Suppressor macrophage treated with lipopolysaccharide for 4 hours (primary cell): ENCODE measurements at regions not wholly inside any gene's neighbourhood (a gene's known extent, or its start where the extent isn't known, plus 50 kb on each side); places are given as distances from the start of the nearest gene placed in this dataset.

Experiments used
- DNase-seq: peaks from one replicate; pipeline ENCODE4 v3.0.0-alpha.2; 2020

DNA sequence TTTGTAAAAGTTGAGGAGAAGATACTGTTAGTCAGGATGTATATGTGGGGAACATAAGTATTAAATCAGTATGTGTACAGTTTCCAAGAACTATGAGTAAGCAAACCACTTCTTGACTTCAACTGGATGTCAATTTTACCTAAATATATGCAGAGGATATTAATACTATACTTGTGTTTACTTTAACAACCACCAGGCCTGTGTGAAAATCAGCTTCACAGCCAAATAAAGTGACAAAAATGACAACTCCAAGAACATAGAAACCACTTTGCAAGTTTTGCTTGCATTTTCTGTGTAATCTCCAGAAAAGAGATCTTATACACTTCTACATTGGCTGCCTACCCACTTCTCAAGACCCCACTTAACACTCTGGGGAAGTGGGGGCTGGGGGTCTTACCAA, 293.3 kb upstream of the RORA start:
- no peak for DNase-seq

- no peak for DNase-seq
These were observed 292.9 kb upstream of the RORA start for GRCh38 chr15:61521953-61522352.

GRCh38 chr15:61519296-61519695, 290.2 kb upstream of the RORA start:
- DNase-seq, result no peak

DNA sequence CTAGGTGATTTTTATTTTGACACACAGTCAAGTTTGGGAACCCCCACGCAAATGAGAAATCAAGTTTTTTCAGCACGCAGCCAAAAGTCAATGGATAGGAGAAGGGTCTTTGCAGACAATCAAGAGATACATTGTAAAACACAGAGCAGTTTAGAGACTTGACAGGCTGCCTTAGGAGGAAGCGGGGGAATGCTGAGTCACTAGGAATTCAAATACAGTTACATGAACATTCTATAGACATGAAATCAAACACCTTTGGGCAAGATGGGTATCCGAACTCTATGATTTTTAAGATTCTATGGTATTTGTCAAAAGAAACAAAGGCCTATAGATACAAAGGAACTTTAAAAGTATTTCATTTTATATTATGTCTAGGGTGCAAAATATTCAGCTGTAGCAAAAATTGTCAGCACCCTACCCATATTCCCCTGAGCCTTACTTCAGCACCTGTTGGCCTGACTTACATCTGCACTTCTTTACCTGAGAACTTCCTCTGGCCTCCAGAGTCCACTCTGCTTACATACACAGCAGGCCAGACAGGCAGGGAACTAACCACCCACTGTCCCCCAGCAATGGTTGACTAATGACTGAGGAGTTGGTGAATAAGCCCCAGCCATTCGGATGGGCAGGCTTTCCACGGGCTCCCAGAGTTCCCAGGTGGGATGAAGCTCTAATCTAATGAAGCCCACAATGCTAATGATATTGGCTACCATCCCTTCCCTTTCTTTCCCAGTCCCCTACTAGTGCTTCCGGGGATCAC, 289.3 kb upstream of the RORA start:
- DNase-seq, result no peak

GRCh38 chr15:61517776-61518175, 288.7 kb upstream of the RORA start:
- DNase-seq, result no peak

- DNase-seq, result no peak
These were observed 288.2 kb upstream of the RORA start for GRCh38 chr15:61517335-61517734.

- no peak for DNase-seq
These were observed 282.7 kb upstream of the RORA start for GRCh38 chr15:61511756-61512155.

GRCh38 chr15:61511089-61511488, 282.0 kb upstream of the RORA start:
- no peak for DNase-seq

DNA sequence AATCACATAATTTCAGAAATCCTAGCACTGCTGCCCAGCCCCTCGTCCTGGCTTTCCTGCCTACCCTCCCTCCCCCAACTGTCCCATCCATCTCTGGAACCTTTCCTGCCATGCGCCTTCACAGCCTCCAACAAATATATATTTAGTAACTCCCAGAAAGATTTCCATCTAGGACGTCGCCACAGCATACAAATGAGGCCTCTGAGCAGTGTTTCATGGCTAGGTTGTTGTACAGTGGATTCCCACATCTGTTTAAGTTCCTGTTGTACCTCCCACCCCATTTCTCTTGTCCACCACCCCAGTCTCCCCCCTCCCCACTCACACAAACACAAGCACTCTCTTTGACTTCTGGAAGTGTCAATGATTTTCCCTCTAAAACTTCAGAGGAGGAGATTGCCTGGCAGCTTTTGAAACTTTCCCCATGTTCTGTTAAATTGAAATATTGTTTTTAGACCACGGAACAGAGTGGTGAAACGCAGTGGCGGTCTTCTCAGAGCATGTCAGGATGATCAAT, 280.3 kb upstream of the RORA start:
- no peak for DNase-seq

DNA sequence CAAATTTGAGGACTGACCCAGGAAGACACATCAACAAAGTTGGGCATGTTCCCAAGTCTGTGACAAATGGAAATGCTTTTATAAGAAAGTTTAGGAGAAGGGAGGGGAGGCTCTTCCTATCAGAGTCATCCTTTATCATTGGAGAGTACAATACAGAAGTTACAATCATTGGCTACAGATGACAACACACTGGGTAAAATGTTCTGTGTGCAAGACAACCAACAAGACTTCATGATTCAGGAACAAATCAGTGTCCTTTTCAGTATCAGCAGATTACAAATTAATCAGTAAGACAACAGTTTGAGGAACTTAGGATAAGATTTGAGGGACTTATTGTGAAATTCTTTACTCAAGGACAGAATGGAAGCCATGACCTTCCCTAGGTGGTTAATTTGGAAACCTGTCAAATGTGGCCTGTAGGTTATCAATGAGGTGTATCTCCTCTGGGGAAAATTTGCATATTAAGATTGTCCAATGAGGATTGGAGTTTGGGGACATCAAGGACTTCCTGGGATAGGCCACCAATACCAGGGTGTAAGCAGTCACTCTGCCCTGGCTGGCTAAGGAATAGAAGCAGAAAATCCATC, 274.4 kb upstream of the RORA start:
- no peak for DNase-seq

DNA sequence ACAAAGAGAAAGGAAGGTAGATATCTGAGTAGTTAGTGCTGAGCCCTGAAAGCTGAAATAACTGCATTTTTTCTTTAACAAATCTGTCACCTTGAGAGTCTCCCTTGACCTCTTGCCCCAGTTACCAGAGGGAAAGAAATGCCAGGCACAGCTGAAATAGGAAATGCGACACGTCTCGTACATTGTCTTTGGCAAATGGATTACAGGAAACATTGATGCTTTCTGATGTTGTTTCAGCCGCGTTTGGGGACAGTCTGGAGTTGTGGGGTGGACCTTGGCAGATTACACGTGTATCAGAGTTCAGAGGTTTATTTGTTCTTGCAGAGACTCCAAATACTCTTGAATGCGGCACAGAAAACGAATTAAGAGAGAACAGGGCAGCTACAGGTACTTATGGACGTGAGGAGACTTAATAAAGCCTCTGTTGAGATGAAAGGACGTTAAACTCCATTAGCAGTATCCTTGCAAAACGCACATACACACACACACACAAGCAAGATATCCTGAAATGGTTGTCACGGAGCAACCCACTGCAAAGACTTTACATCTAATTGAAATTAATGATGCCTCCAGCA, 272.8 kb upstream of the RORA start:
- DNase-seq, result no peak

GRCh38 chr15:61500951-61501620, 272.0 kb upstream of the RORA start:
- DNase-seq, result no peak

DNA sequence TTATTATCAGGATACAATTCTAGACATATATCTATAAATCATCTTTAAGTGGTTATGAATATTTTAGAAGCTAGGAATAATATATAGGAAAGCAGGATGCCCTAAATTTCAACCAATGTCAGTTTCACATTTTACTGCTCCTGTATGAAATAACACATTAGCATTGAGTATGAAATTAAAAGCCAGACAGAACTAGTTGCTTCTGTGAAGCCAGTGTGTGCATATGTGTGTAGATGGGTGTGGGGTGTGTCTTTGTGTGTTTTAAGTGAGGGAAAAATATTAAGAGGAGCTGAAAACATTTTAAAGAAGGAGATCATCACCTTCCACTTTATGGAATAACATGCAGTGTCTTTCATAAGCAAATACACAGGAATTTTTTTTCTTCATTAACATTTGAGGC, 271.4 kb upstream of the RORA start:
- no peak for DNase-seq

- DNase-seq, result no peak
These were observed 270.3 kb upstream of the RORA start for GRCh38 chr15:61499376-61499775.

- no peak for DNase-seq
These were observed 260.5 kb upstream of the RORA start for GRCh38 chr15:61489571-61489970.

DNA sequence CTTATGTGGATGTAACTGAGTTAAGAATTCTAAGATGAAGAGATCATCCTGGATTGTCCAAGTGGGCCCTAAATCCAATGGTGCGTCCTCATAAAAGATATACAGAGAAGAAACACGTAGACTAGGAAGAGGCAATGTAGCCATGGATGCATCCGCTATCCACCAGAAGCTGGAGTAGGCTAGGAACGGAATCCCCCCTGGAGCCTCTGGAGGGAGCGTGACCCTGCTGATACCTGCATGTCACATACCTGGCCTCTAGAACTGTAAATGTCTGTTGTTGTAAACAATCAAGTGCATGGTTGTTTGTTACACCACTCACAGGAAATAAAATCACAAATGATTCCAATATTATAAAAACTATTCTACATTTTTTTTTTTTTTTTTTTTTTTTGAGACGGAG, 254.5 kb upstream of the RORA start:
- no peak for DNase-seq

DNA sequence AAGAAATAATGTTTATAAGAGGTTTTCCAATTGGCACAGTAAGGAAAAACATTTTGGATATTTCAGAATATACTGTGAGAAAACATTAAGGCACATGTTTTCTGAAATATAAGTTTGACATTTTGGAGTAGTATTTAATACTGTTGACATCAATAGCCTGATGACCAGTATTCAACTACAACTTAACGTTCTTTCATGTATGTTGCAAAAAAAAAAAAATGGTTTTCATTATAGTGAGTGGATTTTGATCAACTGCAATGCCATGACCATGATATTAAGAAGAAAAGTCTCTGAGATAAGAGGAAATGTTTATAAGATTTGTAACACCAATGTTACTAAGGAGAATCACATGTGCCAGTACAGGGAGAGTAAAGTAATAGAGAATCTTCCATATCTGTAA, 252.8 kb upstream of the RORA start:
- DNase-seq, result no peak

DNA sequence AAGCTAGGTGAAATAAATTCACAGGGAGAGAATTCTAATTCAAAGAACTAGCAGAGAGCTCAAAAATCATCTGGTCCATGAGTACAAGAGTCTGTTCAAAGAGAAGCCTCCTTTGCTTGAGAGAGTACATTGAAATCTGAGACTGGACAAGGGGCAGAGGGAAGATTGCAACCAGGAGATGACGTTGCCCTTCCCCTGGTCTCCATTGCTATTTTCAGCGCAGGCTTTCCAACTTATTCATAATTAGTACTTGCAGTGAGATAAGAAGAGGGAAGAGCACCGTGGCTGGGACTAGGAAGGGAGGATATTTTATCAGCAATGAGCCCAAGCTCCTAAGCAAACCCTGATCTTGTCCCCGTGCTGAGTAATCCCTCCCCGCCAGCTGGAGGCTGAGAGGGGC, 251.8 kb upstream of the RORA start:
- DNase-seq, result no peak

DNA sequence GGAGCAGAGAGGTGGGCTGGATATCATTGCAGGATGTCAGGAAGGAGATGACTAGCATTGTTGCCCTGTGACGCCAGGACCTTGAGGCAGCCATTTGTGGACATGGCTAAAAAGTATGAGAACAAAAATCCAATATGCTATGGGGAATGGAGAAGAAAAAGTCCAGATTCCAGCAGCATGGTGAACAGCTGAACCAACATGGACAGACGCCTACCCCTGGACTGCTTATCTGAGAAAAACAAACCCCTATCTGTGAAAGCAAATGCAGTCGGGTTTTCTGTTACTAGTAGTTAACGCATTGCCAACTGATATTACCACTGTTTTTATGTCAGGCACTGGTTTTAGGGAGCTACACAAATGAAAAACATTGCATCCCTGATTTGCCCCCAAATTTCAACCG, 251.2 kb upstream of the RORA start:
- no peak for DNase-seq

DNA sequence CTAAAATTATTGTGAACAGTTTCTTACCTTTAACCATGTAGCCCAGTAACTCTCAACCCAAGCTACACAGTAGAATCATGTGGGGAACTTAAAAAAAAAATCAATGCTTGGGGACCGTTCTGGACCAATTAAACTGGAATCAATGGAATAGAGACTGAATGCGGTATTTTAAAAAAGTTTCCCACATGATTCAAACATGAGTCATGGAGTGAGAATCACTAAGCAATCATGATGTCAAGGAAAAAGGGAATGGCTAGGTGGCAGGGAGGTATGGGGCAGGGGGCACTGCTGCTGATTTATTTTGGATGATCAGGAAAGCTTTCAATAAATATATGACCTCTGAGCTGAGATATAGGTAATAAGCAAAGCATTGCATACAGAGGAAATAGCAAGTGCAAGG, 250.5 kb upstream of the RORA start:
- no peak for DNase-seq

GRCh38 chr15:61476741-61477140, 247.6 kb upstream of the RORA start:
- no peak for DNase-seq

DNA sequence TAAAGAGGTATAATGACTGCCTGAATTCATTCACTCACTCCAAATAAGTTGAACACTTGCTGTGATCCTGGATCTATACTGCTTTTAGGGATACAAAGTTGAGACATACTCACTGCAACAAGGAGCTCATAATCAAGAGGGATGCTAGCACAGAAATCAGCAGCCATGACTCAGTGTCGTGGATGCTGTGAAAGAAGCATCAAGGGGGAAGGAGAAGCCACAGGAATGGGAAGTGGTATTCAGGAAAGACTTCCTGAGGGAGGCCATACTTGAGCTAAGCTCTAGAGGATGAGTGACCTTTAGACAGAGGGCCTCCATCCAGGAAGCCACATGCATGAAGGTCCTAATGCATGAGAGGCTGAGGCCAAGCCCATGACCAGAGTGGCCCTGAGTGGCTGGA, 245.7 kb upstream of the RORA start:
- no peak for DNase-seq

DNA sequence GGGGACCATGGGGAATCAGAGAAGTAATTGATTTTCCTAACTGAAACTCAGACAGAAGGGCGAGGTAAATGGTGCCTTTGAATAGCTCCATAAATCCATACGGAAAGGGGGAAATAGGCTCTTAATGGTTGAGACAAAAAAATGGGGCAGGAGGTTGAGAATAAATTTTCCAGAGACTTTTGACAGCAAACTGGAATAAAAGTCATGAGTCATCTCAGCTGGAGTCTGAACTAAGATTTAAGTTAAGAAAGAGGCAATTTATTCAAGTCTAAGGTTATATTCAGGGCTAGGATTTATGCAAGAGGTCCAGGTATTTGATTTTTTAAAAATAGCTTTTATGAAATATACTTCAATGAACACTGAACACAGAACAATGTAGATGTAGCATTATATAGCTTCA, 238.7 kb upstream of the RORA start:
- no peak for DNase-seq
